BLaER1 (cell line): ENCODE measurements at regions not wholly inside any gene's neighbourhood (a gene's known extent, or its start where the extent isn't known, plus 50 kb on each side); places are given as distances from the start of the nearest gene placed in this dataset.

Experiments used
- H3K27ac ChIP-seq: shearing (Covaris generic); formaldehyde crosslinking; 2 replicates; pipeline ENCODE4 v1.8.1; 2022
- H3K27me3 ChIP-seq: shearing (Covaris generic); formaldehyde crosslinking; 2 replicates; pipeline ENCODE4 v1.8.1; 2022
- H3K36me3 ChIP-seq: shearing (Covaris generic); formaldehyde crosslinking; 2 replicates; pipeline ENCODE4 v1.8.1; 2022
- H3K4me1 ChIP-seq: shearing (Covaris generic); formaldehyde crosslinking; 2 replicates; pipeline ENCODE4 v1.8.1; 2022
- H3K4me2 ChIP-seq: shearing (Covaris generic); formaldehyde crosslinking; 2 replicates; pipeline ENCODE4 v1.8.1; 2022
- H3K4me3 ChIP-seq: shearing (Covaris generic); formaldehyde crosslinking; 2 replicates; pipeline ENCODE4 v1.8.1; 2022
- H3K9ac ChIP-seq: shearing (Covaris generic); formaldehyde crosslinking; 2 replicates; pipeline ENCODE4 v1.8.1; 2022
- H3K9me3 ChIP-seq: shearing (Covaris generic); formaldehyde crosslinking; 2 replicates; pipeline ENCODE4 v1.8.1; 2022
- H4K20me1 ChIP-seq: shearing (Covaris generic); formaldehyde crosslinking; 2 replicates; pipeline ENCODE4 v1.8.1; 2022
- Cebpa-rat ChIP-seq: shearing (Covaris generic); IDR thresholded peaks from 2 replicates; pipeline ENCODE4 v1.8.1; 2022

DNA sequence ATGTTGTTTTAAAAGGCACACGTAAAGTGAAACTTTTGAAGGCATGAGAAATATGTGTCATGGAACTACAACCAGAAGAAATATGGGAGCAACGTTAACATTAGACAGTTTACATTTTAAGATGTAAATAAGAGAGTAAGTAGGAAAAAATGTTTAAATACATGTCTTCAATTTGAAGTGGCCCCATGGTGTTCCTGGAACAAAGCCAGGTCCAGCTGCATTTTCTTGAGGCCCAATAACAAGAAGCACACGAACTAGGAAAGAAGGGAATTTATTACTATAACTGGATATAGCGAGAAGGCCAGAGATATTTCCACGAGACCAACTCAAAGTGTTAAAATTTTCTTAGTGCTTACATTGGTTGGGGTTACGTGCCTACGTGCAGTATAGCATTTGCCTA lies 458.1 kb downstream of the KCTD8 start:
- no peak overlapping the region for H3K27ac ChIP-seq

GRCh38 chr4:43990963-43991362 lies 457.6 kb downstream of the KCTD8 start:
- H3K4me1 ChIP-seq = no peaks in the 10 kb centered on the region
- H4K20me1 ChIP-seq = no peaks in the 10 kb centered on the region
- no peaks in the 10 kb centered on the region for H3K36me3 ChIP-seq
- H3K9ac ChIP-seq = no peak overlapping the region
- H3K4me2 ChIP-seq = no peak overlapping the region
- no peak overlapping the region for H3K4me3 ChIP-seq
- H3K27ac ChIP-seq = no peak overlapping the region
- no peaks in the 10 kb centered on the region for H3K9me3 ChIP-seq
- TF ChIP-seq Cebpa-rat = no peak
- H3K27me3 ChIP-seq = no peaks in the 10 kb centered on the region

More for the DNA sequence above, 458.1 kb downstream of the KCTD8 start:
- Histone ChIP-seq H3K36me3 (no peaks in the 10 kb centered on the region), H3K9ac (no peak overlapping the region), H3K4me2 (no peak overlapping the region), H3K4me3 (no peak overlapping the region), H3K9me3 (no peaks in the 10 kb centered on the region), H3K27me3 (no peaks in the 10 kb centered on the region), H4K20me1 (no peaks in the 10 kb centered on the region), H3K4me1 (no peaks in the 10 kb centered on the region)
- TF ChIP-seq Cebpa-rat = no peak

GRCh38 chr4:43992552-43992951 lies 456.1 kb downstream of the KCTD8 start:
- no peak for TF ChIP-seq Cebpa-rat
- no peak overlapping the region for H3K9ac ChIP-seq
- H3K36me3 ChIP-seq = no peaks in the 10 kb centered on the region
- no peaks in the 10 kb centered on the region for H3K9me3 ChIP-seq
- H3K4me3 ChIP-seq = no peak overlapping the region
- no peak overlapping the region for H3K27ac ChIP-seq
- no peaks in the 10 kb centered on the region for H3K27me3 ChIP-seq
- no peaks in the 10 kb centered on the region for H4K20me1 ChIP-seq
- no peak overlapping the region for H3K4me2 ChIP-seq
- no peaks in the 10 kb centered on the region for H3K4me1 ChIP-seq

DNA sequence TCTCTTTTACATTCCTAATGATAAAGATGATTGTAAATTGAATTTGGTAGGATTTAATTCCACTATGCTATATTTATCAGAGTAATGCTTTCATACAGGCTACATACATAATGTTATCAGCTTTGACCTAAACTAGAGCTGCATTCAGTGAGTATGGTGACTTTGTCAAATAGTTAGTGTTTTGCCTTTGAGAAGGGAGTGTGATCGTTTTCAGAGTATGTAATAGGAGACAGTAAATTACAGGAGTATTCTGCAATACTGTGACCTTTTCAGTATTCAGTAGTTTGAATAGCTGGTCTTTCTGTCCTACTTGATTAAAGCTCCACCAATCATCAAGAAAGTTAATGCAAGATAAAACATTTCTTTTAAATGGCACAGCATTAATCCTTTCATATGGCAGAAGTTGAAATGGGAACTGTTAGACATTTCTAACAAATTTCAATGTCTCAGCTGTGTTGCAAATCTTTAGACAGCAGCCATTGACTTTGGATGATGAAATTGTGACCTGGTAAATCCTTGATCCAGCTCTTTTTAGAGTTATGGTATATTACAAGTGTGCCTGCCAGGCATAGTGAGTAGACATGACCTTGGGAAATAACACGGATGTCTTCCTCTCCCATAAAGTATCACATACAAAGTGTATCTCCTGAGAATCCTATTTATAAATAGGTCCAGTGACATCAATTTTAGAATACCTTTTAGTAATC lies 455.3 kb downstream of the KCTD8 start:
- no peak overlapping the region for H3K27ac ChIP-seq
- no peak for TF ChIP-seq Cebpa-rat
- H4K20me1 ChIP-seq = no peaks in the 10 kb centered on the region
- no peaks in the 10 kb centered on the region for H3K9me3 ChIP-seq
- H3K4me1 ChIP-seq = no peaks in the 10 kb centered on the region
- H3K27me3 ChIP-seq = no peaks in the 10 kb centered on the region
- H3K4me2 ChIP-seq = no peak overlapping the region
- H3K9ac ChIP-seq = no peak overlapping the region
- no peak overlapping the region for H3K4me3 ChIP-seq
- H3K36me3 ChIP-seq = no peaks in the 10 kb centered on the region

DNA sequence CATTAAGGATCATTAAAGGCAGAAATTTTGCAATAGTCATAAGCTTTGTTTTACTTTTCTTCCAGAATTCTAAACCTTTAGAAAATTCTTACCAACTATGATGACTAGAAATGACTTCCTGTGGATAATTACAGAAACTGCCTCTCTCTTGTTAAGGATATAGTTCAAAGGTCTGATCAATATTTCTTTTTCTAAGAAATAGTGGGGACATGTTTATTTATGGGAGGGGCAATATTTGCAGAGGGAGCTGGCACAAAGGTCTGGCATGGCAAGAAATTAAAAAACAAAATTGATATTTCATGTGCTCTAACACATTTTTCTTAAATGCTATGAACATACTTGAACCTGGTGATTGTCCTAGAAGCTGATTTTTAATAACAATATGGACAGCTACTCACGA lies 448.9 kb downstream of the KCTD8 start:
- H3K4me3 ChIP-seq = no peak overlapping the region
- H3K27ac ChIP-seq = no peak overlapping the region
- H4K20me1 ChIP-seq = no peaks in the 10 kb centered on the region
- H3K27me3 ChIP-seq = no peaks in the 10 kb centered on the region
- H3K4me1 ChIP-seq = no peaks in the 10 kb centered on the region
- no peak for TF ChIP-seq Cebpa-rat
- no peak overlapping the region for H3K9ac ChIP-seq
- H3K9me3 ChIP-seq = no peaks in the 10 kb centered on the region
- H3K4me2 ChIP-seq = no peak overlapping the region
- H3K36me3 ChIP-seq = no peaks in the 10 kb centered on the region

DNA sequence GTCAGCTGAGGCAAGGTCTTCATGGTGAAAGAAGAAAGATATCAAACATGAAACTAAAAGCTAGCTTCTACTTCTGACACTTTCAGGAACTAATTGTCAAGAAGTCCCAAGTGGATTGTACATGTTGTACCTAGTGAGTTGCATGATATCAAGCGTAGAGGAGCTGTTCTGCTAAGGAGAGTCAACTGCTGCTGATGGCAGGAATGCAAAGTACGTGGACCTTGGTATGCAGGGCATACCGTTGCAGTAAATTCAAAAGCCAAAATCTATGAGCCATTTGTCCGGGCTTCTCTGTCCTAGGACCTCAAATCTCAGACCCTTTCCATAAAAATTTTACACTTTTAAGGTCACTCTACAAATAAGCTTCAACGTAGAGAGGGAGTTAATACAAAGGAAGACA lies 446.2 kb downstream of the KCTD8 start:
- no peaks in the 10 kb centered on the region for H3K9me3 ChIP-seq
- H3K4me1 ChIP-seq = no peaks in the 10 kb centered on the region

GRCh38 chr4:44016570-44017421 lies 431.8 kb downstream of the KCTD8 start:
- no peak overlapping the region for H3K9ac ChIP-seq
- no peak for TF ChIP-seq Cebpa-rat
- peaks cover 5% of the 10 kb centered on the region for H3K9me3 ChIP-seq
- H3K4me3 ChIP-seq = no peak overlapping the region
- H3K27ac ChIP-seq = no peak overlapping the region
- no peaks in the 10 kb centered on the region for H3K36me3 ChIP-seq
- H3K4me2 ChIP-seq = no peak overlapping the region
- 0 out of 2 replicates have a peak, but pooled peaks cover 3% of the 10 kb centered on the region for H3K27me3 ChIP-seq
- H3K4me1 ChIP-seq = no peaks in the 10 kb centered on the region
- no peaks in the 10 kb centered on the region for H4K20me1 ChIP-seq

More for the DNA sequence above, 446.2 kb downstream of the KCTD8 start:
- Histone ChIP-seq H3K9ac (no peak overlapping the region), H4K20me1 (no peaks in the 10 kb centered on the region), H3K27ac (no peak overlapping the region), H3K27me3 (no peaks in the 10 kb centered on the region), H3K36me3 (no peaks in the 10 kb centered on the region), H3K4me2 (no peak overlapping the region), H3K4me3 (no peak overlapping the region)
- TF ChIP-seq Cebpa-rat = no peak

DNA sequence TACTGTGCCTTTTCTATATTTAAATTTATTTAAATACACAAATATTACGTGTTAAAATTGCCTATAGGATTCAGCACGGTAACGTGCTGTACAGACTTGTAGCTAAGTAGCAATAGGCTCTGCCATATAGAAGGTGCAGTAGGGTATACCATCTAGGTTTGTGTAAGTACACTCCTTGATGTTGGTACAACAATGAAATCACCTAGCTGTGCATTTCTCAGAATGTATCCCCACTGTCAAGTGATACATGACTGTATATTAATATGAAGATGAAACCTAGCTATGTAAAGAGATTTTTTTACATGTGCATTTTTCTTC lies 431.2 kb downstream of the KCTD8 start:
- Histone ChIP-seq H3K4me1 (no peaks in the 10 kb centered on the region), H4K20me1 (no peaks in the 10 kb centered on the region), H3K4me2 (no peak overlapping the region), H3K9me3 (peaks cover 5% of the 10 kb centered on the region), H3K9ac (no peak overlapping the region), H3K27me3 (0 out of 2 replicates have a peak, but pooled peaks cover 3% of the 10 kb centered on the region), H3K4me3 (no peak overlapping the region), H3K27ac (no peak overlapping the region), H3K36me3 (no peaks in the 10 kb centered on the region)
- TF ChIP-seq Cebpa-rat = no peak

DNA sequence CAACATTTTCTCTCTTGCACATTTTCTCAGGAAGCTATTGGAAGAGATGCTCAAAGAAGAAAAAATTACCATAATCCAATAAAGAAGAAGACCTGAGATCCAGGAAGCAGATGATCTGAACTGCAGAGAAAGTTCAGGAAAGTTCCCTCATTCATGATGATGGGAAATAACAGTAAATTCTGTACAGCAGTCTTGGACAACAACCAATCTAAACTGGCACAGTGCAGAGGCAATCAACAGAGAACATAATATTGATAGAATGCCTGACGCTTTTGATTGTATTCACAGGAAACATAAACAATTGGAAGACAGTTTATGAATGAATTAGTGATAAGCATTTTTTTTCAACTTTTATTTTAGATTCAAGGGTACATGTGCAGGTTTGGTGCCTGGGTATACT lies 428.9 kb downstream of the KCTD8 start:
- Histone ChIP-seq H3K4me2 (no peak overlapping the region), H3K9me3 (peaks cover 5% of the 10 kb centered on the region), H3K4me3 (no peak overlapping the region), H3K27ac (no peak overlapping the region), H3K4me1 (no peaks in the 10 kb centered on the region), H4K20me1 (no peaks in the 10 kb centered on the region), H3K36me3 (no peaks in the 10 kb centered on the region), H3K9ac (no peak overlapping the region), H3K27me3 (0 out of 2 replicates have a peak, but pooled peaks cover 3% of the 10 kb centered on the region)
- no peak for TF ChIP-seq Cebpa-rat

GRCh38 chr4:44025376-44026020 lies 423.1 kb downstream of the KCTD8 start:
- Histone ChIP-seq H4K20me1 (no peaks in the 10 kb centered on the region), H3K9me3 (no peaks in the 10 kb centered on the region), H3K4me1 (peaks cover 32% of the 10 kb centered on the region), H3K27me3 (no peaks in the 10 kb centered on the region), H3K36me3 (no peaks in the 10 kb centered on the region), H3K4me2 (no peak overlapping the region), H3K4me3 (no peak overlapping the region), H3K27ac (no peak overlapping the region), H3K9ac (no peak overlapping the region)
- TF ChIP-seq Cebpa-rat = no peak
